Ishikawa (cell line): ENCODE measurements at regions not wholly inside any gene's neighbourhood (a gene's known extent, or its start where the extent isn't known, plus 50 kb on each side); places are given as distances from the start of the nearest gene placed in this dataset.

Experiments
- CEBPB ChIP-seq: IDR thresholded peaks from 2 replicates; pipeline ENCODE4 v1.6.1; 2012
- CREB1 ChIP-seq: IDR thresholded peaks from 2 replicates; pipeline ENCODE4 v1.6.1; 2012; ENCODE audit warnings: low read depth
- EGR1 ChIP-seq: IDR thresholded peaks from 2 replicates; pipeline ENCODE4 v1.6.1; 2012
- EP300 ChIP-seq: IDR thresholded peaks from 2 replicates; pipeline ENCODE4 v1.6.1; 2012; ENCODE audit warnings: borderline replicate concordance

DNA sequence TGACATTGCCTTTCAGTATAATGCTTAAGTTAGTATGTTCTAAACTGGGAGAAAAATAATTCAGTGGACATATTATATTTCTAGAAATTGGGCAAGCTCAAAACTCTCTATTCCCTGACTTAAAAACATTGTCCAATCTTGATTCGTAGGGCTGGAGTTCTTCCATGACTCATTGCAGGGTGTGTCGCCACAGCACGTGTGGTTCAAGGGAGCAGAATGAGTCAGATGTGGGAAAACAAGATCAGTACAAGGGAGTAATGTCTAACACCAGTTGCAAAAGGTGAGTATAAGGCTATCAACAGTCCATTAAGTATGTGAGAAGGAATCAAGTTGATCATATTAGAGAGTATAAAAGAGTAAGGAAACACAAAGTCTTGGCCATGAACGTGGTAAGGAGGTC lies 887.0 kb downstream of the TMTC2 start:
- no peak for TF ChIP-seq EP300
- no peak for TF ChIP-seq CREB1
- no peak for TF ChIP-seq EGR1
- TF ChIP-seq CEBPB = no peak
